ENCODE measurements at regions not wholly inside any gene's neighbourhood (a gene's known extent, or its start where the extent isn't known, plus 50 kb on each side); places are given as distances from the start of the nearest gene placed in this dataset.
"Not testable (repeated sequence)": the region's sequence is repeated elsewhere in the genome, so short reads cannot be mapped to it uniquely, and the experiment has no call there.

GRCh38 chr2:19207452-19207851, 151.0 kb downstream of the OSR1 start:
- DNase-seq (ENCODE audit: low read depth in 4 of 4, low spot score in 3 of 4) = no peak

GRCh38 chr2:19205983-19206533, 152.4 kb downstream of the OSR1 start:
- no peak for DNase-seq (ENCODE audit: low read depth in 4 of 4, low spot score in 3 of 4)

GRCh38 chr2:19203866-19204265, 154.6 kb downstream of the OSR1 start:
- no peak for DNase-seq (ENCODE audit: low read depth in 4 of 4, low spot score in 3 of 4)

GRCh38 chr2:19201911-19202462, 156.4 kb downstream of the OSR1 start:
- no peak for DNase-seq (ENCODE audit: low read depth in 4 of 4, low spot score in 3 of 4)

GRCh38 chr2:19198381-19198780, 160.0 kb downstream of the OSR1 start:
- DNase-seq (ENCODE audit: low read depth in 4 of 4, low spot score in 3 of 4) = no peak

GRCh38 chr2:19195661-19196060, 162.8 kb downstream of the OSR1 start:
- no peak for DNase-seq (ENCODE audit: low read depth in 4 of 4, low spot score in 3 of 4)

GRCh38 chr2:19189391-19189790, 169.0 kb downstream of the OSR1 start:
- DNase-seq (ENCODE audit: low read depth in 4 of 4, low spot score in 3 of 4) = no peak

GRCh38 chr2:19187323-19188020, 171.0 kb downstream of the OSR1 start:
- DNase-seq (ENCODE audit: low read depth in 4 of 4, low spot score in 3 of 4) = no peak

GRCh38 chr2:19185086-19185485, 173.3 kb downstream of the OSR1 start:
- no peak for DNase-seq (ENCODE audit: low read depth in 4 of 4, low spot score in 3 of 4)

GRCh38 chr2:19178175-19178574, 180.2 kb downstream of the OSR1 start:
- DNase-seq (ENCODE audit: low read depth in 4 of 4, low spot score in 3 of 4) = no peak

- no peak for DNase-seq (ENCODE audit: low read depth in 4 of 4, low spot score in 3 of 4)
Measured at GRCh38 chr2:19176977-19177376, 181.4 kb downstream of the OSR1 start.

- DNase-seq (ENCODE audit: low read depth in 4 of 4, low spot score in 3 of 4) = no peak
Measured at GRCh38 chr2:19176172-19176852, 182.1 kb downstream of the OSR1 start.

GRCh38 chr2:19174176-19174575, 184.2 kb downstream of the OSR1 start:
- no peak for DNase-seq (ENCODE audit: low read depth in 4 of 4, low spot score in 3 of 4)

GRCh38 chr2:19171409-19171808, 187.0 kb downstream of the OSR1 start:
- DNase-seq (ENCODE audit: low read depth in 4 of 4, low spot score in 3 of 4) = no peak

- no peak for DNase-seq (ENCODE audit: low read depth in 4 of 4, low spot score in 3 of 4)
Measured at GRCh38 chr2:19169134-19169768, 189.2 kb downstream of the OSR1 start.

- not testable (repeated sequence) for DNase-seq (ENCODE audit: low read depth in 4 of 4, low spot score in 3 of 4)
Measured at GRCh38 chr2:19164099-19164498, 194.3 kb downstream of the OSR1 start.

GRCh38 chr2:19158896-19159295, 199.5 kb downstream of the OSR1 start:
- DNase-seq (ENCODE audit: low read depth in 4 of 4, low spot score in 3 of 4) = no peak

- DNase-seq (ENCODE audit: low read depth in 4 of 4, low spot score in 3 of 4) = no peak
Measured at GRCh38 chr2:19158211-19158610, 200.2 kb downstream of the OSR1 start.

GRCh38 chr2:19156646-19157045, 201.8 kb downstream of the OSR1 start:
- DNase-seq (ENCODE audit: low read depth in 4 of 4, low spot score in 3 of 4) = no peak

- DNase-seq (ENCODE audit: low read depth in 4 of 4, low spot score in 3 of 4) = no peak
Measured at GRCh38 chr2:19150726-19151125, 207.7 kb downstream of the OSR1 start.

GRCh38 chr2:19146867-19147266, 211.6 kb downstream of the OSR1 start:
- DNase-seq (ENCODE audit: low read depth in 4 of 4, low spot score in 3 of 4) = no peak
